ENCODE measurements at regions not wholly inside any gene's neighbourhood (a gene's known extent, or its start where the extent isn't known, plus 50 kb on each side); places are given as distances from the start of the nearest gene placed in this dataset.

GRCh38 chr5:8233479-8233878 is 364.5 kb downstream of the MTRR start:
- no peak for TF ChIP-seq PATZ1 (CRISPR knock-in tag; IDR thresholded peaks at IDR 0.05)
- TF ChIP-seq THRA (CRISPR knock-in tag; IDR thresholded peaks at IDR 0.05; ENCODE audit: borderline replicate concordance), result no peak
- TF ChIP-seq RFX5 (IDR thresholded peaks at IDR 0.05; ENCODE audit: low read depth, low read length), result no peak
- no peak for TF ChIP-seq AHR (CRISPR knock-in tag; IDR thresholded peaks at IDR 0.05)
- no peak for TF ChIP-seq ZNF788 (CRISPR knock-in tag; IDR thresholded peaks at IDR 0.05; ENCODE audit: borderline replicate concordance)
- TF ChIP-seq TARDBP (CRISPR knock-in tag; IDR thresholded peaks at IDR 0.05), result no peak
